RWPE2 (cell line): ENCODE measurements at regions not wholly inside any gene's neighbourhood (a gene's known extent, or its start where the extent isn't known, plus 50 kb on each side); places are given as distances from the start of the nearest gene placed in this dataset.

Experiments used
- ATAC-seq: fragments of 200-7000 bp; cut with Tn5 transposase; 3 replicates; pipeline ENCODE4 v1.9.1; 2021; ENCODE audit warnings: low read depth
- DNase-seq: peaks from one replicate; pipeline ENCODE4 v3.0.0-alpha.2; 2020; ENCODE audit warnings: low spot score
- H3K27ac ChIP-seq: fragments of 450-650 bp; 2 replicates; pipeline ENCODE4 v1.5.1; 2017; ENCODE audit warnings: mild to moderate bottlenecking; ENCODE audit not compliant: poor library complexity, severe bottlenecking
- H3K27me3 ChIP-seq: fragments of 250-450 bp; sonication (Bioruptor Pico); 2 replicates; pipeline ENCODE4 v1.5.1; 2021; ENCODE audit warnings: mild to moderate bottlenecking, moderate library complexity; ENCODE audit not compliant: insufficient read depth, poor library complexity, severe bottlenecking
- H3K36me3 ChIP-seq: fragments of 250-450 bp; sonication (Bioruptor Pico); 2 replicates; pipeline ENCODE4 v1.5.1; 2020; ENCODE audit warnings: low read depth, mild to moderate bottlenecking, moderate library complexity
- H3K4me1 ChIP-seq: fragments of 250-450 bp; sonication (Bioruptor Pico); 2 replicates; pipeline ENCODE4 v1.5.1; 2021; ENCODE audit warnings: mild to moderate bottlenecking, moderate library complexity; ENCODE audit not compliant: insufficient read depth, poor library complexity, severe bottlenecking
- H3K4me3 ChIP-seq: fragments of 250-450 bp; sonication (Bioruptor Pico); 2 replicates; pipeline ENCODE4 v1.5.1; 2021; ENCODE audit warnings: mild to moderate bottlenecking, moderate library complexity; ENCODE audit not compliant: severe bottlenecking
- H3K9me3 ChIP-seq: fragments of 250-450 bp; sonication (Bioruptor Pico); 2 replicates; pipeline ENCODE4 v1.5.1; 2021; ENCODE audit warnings: mild to moderate bottlenecking, moderate library complexity; ENCODE audit not compliant: severe bottlenecking
- TF ChIP-seq, protein P1 (sequence below): fragments of 450-650 bp; IDR thresholded peaks from one replicate; pipeline ENCODE4 v1.5.1; 2017; ENCODE audit warnings: mild to moderate bottlenecking, moderate library complexity; ENCODE audit not compliant: poor library complexity, severe bottlenecking

DNA sequence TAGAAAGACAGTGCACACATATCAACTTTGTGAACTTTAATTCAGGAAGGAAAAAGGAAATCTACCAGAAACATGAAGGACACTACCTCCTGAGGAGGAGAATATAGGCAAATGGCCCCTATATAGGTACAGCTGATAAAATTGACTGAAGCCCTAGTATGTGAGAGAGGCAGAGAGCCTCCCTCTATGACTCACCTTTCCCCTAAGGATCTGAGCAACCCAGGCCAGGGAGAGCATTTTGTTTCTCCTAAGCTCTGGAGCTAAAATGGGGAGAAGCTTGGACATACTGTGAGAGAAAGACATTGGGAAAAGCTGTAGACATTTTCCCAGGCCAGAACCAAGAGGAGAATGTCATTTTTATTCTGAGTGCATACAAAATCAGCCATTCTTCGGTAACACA, 303.5 kb downstream of the AHR start:
- Histone ChIP-seq H3K27me3 (no peaks in the 10 kb centered on the region), H3K27ac (no peak overlapping the region), H3K9me3 (peaks cover 6% of the 10 kb centered on the region), H3K4me1 (peaks cover 35% of the 10 kb centered on the region), H3K4me3 (no peak overlapping the region), H3K36me3 (no peaks in the 10 kb centered on the region)
- TF ChIP-seq, protein P1, sequence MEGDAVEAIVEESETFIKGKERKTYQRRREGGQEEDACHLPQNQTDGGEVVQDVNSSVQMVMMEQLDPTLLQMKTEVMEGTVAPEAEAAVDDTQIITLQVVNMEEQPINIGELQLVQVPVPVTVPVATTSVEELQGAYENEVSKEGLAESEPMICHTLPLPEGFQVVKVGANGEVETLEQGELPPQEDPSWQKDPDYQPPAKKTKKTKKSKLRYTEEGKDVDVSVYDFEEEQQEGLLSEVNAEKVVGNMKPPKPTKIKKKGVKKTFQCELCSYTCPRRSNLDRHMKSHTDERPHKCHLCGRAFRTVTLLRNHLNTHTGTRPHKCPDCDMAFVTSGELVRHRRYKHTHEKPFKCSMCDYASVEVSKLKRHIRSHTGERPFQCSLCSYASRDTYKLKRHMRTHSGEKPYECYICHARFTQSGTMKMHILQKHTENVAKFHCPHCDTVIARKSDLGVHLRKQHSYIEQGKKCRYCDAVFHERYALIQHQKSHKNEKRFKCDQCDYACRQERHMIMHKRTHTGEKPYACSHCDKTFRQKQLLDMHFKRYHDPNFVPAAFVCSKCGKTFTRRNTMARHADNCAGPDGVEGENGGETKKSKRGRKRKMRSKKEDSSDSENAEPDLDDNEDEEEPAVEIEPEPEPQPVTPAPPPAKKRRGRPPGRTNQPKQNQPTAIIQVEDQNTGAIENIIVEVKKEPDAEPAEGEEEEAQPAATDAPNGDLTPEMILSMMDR = no peak
- ATAC-seq (no peak), DNase-seq (no peak)

DNA sequence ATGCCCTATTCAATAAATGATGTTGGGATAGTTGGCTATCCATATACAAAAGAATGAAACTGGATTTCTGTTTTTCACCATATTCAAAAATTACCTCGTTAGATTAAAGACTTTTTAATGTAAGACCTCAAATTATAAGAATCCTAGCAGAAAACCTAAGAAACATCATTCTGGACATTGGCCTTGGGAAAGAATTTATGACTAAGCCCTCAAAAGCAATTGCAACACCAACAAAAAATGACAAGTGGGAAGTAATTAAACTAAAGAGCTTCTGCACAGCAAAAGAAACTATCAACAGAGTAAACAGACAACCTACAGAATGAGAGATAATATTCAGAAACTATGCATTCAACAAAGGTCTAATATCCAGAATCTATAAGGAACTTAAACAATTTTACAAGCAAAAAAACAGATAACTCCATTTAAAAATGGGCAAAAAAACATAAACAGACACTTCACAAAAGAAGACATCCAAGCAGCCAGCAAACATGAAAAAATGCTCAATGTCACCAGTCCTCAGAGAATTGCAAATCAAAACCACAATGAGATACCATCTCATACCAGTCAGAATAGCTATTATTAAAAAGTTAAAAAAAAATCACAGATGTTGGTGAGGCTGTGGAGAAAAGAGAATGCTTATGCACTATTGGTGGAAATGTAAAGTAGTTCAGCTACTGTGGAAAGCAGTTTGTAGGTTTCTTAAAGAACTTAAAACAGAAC, 309.8 kb downstream of the AHR start:
- TF ChIP-seq, protein P1 = no peak
- Histone ChIP-seq H3K4me3 (no peak overlapping the region), H3K27ac (peak overlapping the region; percentile 21), H3K4me1 (peaks cover 7% of the 10 kb centered on the region), H3K9me3 (peaks cover 6% of the 10 kb centered on the region), H3K36me3 (no peaks in the 10 kb centered on the region), H3K27me3 (no peaks in the 10 kb centered on the region)
- ATAC-seq (no peak), DNase-seq (no peak)

- no peak overlapping the region for H3K4me3 ChIP-seq
- H3K27me3 ChIP-seq = no peaks in the 10 kb centered on the region
- DNase-seq (no peak), ATAC-seq (no peak)
- no peaks in the 10 kb centered on the region for H3K9me3 ChIP-seq
- TF ChIP-seq, protein P1 = no peak
- H3K36me3 ChIP-seq = no peaks in the 10 kb centered on the region
- peaks cover 7% of the 10 kb centered on the region for H3K4me1 ChIP-seq
- H3K27ac ChIP-seq = no peak overlapping the region
Observed at GRCh38 chr7:17611611-17612010, 313.2 kb downstream of the AHR start.

DNA sequence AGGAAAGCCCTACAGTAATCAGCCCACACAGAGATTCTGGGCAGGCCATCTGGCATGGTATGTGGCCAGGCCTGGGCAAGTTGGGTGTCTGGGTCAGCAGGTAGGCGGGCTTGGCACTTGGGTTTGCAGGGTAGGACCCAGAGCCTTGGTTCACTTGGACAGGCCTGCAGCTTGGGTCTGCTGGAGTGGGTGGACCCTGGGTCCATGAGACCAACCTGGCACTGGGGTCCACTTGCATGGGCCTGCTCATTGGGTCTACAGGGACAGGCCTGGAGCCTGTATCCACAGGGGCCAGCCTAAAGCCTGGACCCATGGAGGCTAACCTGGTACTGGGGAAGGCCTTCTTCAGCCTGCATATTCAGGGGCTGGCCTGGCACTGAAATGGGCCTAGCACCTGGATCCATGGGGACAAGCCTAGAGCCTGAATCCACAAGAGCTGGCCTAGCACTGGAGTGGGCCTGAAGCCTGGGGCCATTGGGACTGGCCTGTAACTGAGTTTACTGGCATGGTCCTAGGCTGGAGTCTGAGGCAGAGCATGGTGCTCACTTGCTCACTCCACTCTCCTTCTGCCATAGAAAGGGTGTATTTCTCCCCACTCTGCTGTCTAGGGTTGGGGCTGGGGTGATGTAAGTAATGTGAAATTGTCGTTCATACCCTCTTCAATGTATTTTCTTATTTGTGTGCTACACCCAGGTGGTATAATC, 315.0 kb downstream of the AHR start:
- TF ChIP-seq, protein P1 = no peak
- Histone ChIP-seq H3K27ac (no peak overlapping the region), H3K4me1 (no peaks in the 10 kb centered on the region), H3K9me3 (no peaks in the 10 kb centered on the region), H3K36me3 (no peaks in the 10 kb centered on the region), H3K4me3 (no peak overlapping the region), H3K27me3 (no peaks in the 10 kb centered on the region)
- ATAC-seq = no peak
- DNase-seq = no peak

GRCh38 chr7:17617380-17617779, 318.9 kb downstream of the AHR start:
- H3K27me3 ChIP-seq = no peaks in the 10 kb centered on the region
- no peaks in the 10 kb centered on the region for H3K4me1 ChIP-seq
- H3K4me3 ChIP-seq = no peak overlapping the region
- ATAC-seq (no peak), DNase-seq (no peak)
- TF ChIP-seq, protein P1 = no peak
- no peak overlapping the region for H3K27ac ChIP-seq
- H3K9me3 ChIP-seq = no peaks in the 10 kb centered on the region
- H3K36me3 ChIP-seq = no peaks in the 10 kb centered on the region
